GM23248 (cell line): ENCODE measurements at regions not wholly inside any gene's neighbourhood (a gene's known extent, or its start where the extent isn't known, plus 50 kb on each side); places are given as distances from the start of the nearest gene placed in this dataset.
"Not testable (repeated sequence)": the region's sequence is repeated elsewhere in the genome, so short reads cannot be mapped to it uniquely, and the experiment has no call there.

Source experiments
- EZH2 ChIP-seq: fragments of 200-600 bp; sonication (generic); IDR thresholded peaks from 2 replicates; pipeline ENCODE4 v1.6.1; 2018; ENCODE audit warnings: antibody characterized with exemption, mild to moderate bottlenecking; ENCODE audit not compliant: insufficient read depth, poor library complexity, severe bottlenecking
- EZH2phosphoT487 ChIP-seq: fragments of 200-600 bp; sonication (generic); IDR thresholded peaks from 2 replicates; pipeline ENCODE4 v1.6.1; 2018; ENCODE audit warnings: antibody characterized with exemption, moderate library complexity, mild to moderate bottlenecking, low read depth; ENCODE audit not compliant: insufficient read depth

- not testable (repeated sequence) for TF ChIP-seq EZH2phosphoT487, EZH2
Measured at GRCh38 chr16:29217104-29217751, 189.3 kb downstream of the NPIPB11 start.
